HG02943 (cell line): ENCODE measurements at regions not wholly inside any gene's neighbourhood (a gene's known extent, or its start where the extent isn't known, plus 50 kb on each side); places are given as distances from the start of the nearest gene placed in this dataset.

Experiments used
- ATAC-seq: cut with Tn5 transposase; IDR thresholded peaks from one replicate; pipeline ENCODE4 v1.9.1; 2021; ENCODE audit warnings: mild to moderate bottlenecking, low read depth, moderate library complexity; ENCODE audit not compliant: unreplicated experiment

- peak; percentile 83 for ATAC-seq
Measured at GRCh38 chr2:62287899-62288880, 92.3 kb downstream of the B3GNT2 start.

- no peak for ATAC-seq
Measured at GRCh38 chr2:62287282-62287681, 91.4 kb downstream of the B3GNT2 start.

- no peak for ATAC-seq
Measured at GRCh38 chr2:62286089-62286785, 90.3 kb downstream of the B3GNT2 start.

GRCh38 chr2:62284980-62285379 lies 89.1 kb downstream of the B3GNT2 start:
- ATAC-seq, result no peak

- no peak for ATAC-seq
Measured at GRCh38 chr2:62284471-62284870, 88.6 kb downstream of the B3GNT2 start.

- no peak for ATAC-seq
Measured at GRCh38 chr2:62283147-62283546, 87.2 kb downstream of the B3GNT2 start.

- no peak for ATAC-seq
Measured at GRCh38 chr2:62281663-62282062, 85.7 kb downstream of the B3GNT2 start.

- ATAC-seq, result no peak
Measured at GRCh38 chr2:62277688-62278087, 81.8 kb downstream of the B3GNT2 start.
